ENCODE measurements at regions not wholly inside any gene's neighbourhood (a gene's known extent, or its start where the extent isn't known, plus 50 kb on each side); places are given as distances from the start of the nearest gene placed in this dataset.

DNA sequence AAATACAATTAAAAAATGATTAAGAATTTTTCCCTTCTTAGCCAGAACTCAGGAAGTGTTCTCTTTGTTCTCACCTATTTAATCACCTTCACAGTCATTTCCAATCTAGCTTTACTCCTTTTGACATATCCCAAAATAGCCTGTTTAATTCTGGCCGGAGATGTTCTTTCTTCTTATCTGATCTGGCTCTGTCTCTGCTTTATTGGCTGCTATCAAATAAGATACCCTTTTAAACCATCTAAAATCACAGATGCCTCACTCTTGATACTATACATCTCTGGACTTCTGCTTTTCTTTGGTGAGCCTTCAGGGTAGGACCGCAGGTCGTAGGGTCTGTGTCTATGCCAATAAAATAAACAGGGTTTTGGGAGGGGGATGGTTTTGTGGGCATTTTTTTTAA lies 319.2 kb upstream of the SEMA6D start:
- Histone ChIP-seq H4K20me1 (ENCODE audit: control insufficient read depth, insufficient read depth, insufficient read length) (no peaks in the 10 kb centered on the region), H2AFZ (ENCODE audit: low read length) (no peak overlapping the region), H3K9ac (ENCODE audit: extremely low read depth, insufficient read length, low read length) (no peak overlapping the region), H3K23ac (ENCODE audit: insufficient read length, low read depth, low read length) (no peak overlapping the region), H3K4me2 (ENCODE audit: insufficient read depth, insufficient read length, low read length) (no peak overlapping the region), H3K79me2 (ENCODE audit: insufficient read depth, low read length) (no peaks in the 10 kb centered on the region), H3K56ac (ENCODE audit: insufficient read length, low read depth, low read length) (no peak overlapping the region), H4K91ac (ENCODE audit: insufficient read length, low read depth, low read length) (no peak overlapping the region), H2BK20ac (ENCODE audit: low read depth, low read length, poor library complexity, severe bottlenecking) (no peak overlapping the region), H3K18ac (ENCODE audit: insufficient read length, low read depth, low read length) (no peak overlapping the region), H2BK15ac (ENCODE audit: low read depth, low read length) (no peak overlapping the region), H3K27me3 (ENCODE audit: insufficient read depth, low read length) (no peaks in the 10 kb centered on the region), H3K4me1 (ENCODE audit: insufficient read depth, low read length) (peaks cover 3% of the 10 kb centered on the region; the same call in 1 of the 2 replicates), H4K5ac (ENCODE audit: insufficient read length, low read depth, low read length) (no peak overlapping the region), H3T11ph (ENCODE audit: low read length) (no peak overlapping the region), H3K79me1 (ENCODE audit: insufficient read depth, low read depth, low read length, poor library complexity, severe bottlenecking) (no peaks in the 10 kb centered on the region), H2BK12ac (ENCODE audit: insufficient read length, low read depth, low read length) (no peak overlapping the region), H3K9me3 (ENCODE audit: control insufficient read depth, low read depth, low read length) (no peaks in the 10 kb centered on the region), H3K4ac (ENCODE audit: low read depth, low read length) (no peak overlapping the region), H4K8ac (replicated peaks; ENCODE audit: insufficient read length, low read depth, low read length) (no peak overlapping the region), H3K23me2 (ENCODE audit: insufficient read length, low read depth, low read length, poor library complexity, severe bottlenecking) (no peaks in the 10 kb centered on the region), H2BK120ac (ENCODE audit: low read depth, low read length, poor library complexity, severe bottlenecking) (no peak overlapping the region), H2AK5ac (ENCODE audit: insufficient read length, low read length) (no peak overlapping the region), H2BK5ac (ENCODE audit: insufficient read length, low read length) (no peak overlapping the region), H3K27ac (ENCODE audit: insufficient read length, low read depth, low read length) (no peak overlapping the region), H3K14ac (ENCODE audit: insufficient read depth, low read length) (no peak overlapping the region)
- Mint-ChIP-seq H3K36me3 (ENCODE audit: insufficient read depth in 1 of 3, low read depth in 3 of 3) (no peaks in the 10 kb centered on the region), H3K27ac (no peak overlapping the region), H3K4me3 (no peak overlapping the region), H3K9me3 (no peaks in the 10 kb centered on the region), H3K4me1 (peaks cover 27 to 32% of the 10 kb centered on the region in 2 experiments), H3K27me3 (ENCODE audit: low read depth) (no peaks in the 10 kb centered on the region; the same call in 1 of the 2 replicates)
- WGBS (ENCODE audit: extremely low coverage, insufficient read length, low lambda C conversion rate) = no CpG with 5 or more reads among the region's 3 CpGs
- TF ChIP-seq, protein P1, sequence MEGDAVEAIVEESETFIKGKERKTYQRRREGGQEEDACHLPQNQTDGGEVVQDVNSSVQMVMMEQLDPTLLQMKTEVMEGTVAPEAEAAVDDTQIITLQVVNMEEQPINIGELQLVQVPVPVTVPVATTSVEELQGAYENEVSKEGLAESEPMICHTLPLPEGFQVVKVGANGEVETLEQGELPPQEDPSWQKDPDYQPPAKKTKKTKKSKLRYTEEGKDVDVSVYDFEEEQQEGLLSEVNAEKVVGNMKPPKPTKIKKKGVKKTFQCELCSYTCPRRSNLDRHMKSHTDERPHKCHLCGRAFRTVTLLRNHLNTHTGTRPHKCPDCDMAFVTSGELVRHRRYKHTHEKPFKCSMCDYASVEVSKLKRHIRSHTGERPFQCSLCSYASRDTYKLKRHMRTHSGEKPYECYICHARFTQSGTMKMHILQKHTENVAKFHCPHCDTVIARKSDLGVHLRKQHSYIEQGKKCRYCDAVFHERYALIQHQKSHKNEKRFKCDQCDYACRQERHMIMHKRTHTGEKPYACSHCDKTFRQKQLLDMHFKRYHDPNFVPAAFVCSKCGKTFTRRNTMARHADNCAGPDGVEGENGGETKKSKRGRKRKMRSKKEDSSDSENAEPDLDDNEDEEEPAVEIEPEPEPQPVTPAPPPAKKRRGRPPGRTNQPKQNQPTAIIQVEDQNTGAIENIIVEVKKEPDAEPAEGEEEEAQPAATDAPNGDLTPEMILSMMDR (conservative IDR thresholded peaks at IDR 0.05) = no peak
- DNase-seq = no peak

All from H9 (cell line).